Testis (tissue), 2 donors: ENCODE measurements at regions not wholly inside any gene's neighbourhood (a gene's known extent, or its start where the extent isn't known, plus 50 kb on each side); places are given as distances from the start of the nearest gene placed in this dataset.

Experiments
- DNase-seq: peaks from one replicate; pipeline ENCODE4 v3.0.0-alpha.2; 2019
- H3K27ac ChIP-seq, 2 donors: fragments of 200-600 bp; sonication (generic); one replicate each; pipeline ENCODE4 v1.5.1; 2019
- H3K27me3 ChIP-seq: fragments of 200-600 bp; sonication (generic); one replicate; pipeline ENCODE4 v1.5.1; 2019
- H3K36me3 ChIP-seq: fragments of 200-600 bp; sonication (generic); one replicate; pipeline ENCODE4 v1.5.1; 2017; ENCODE audit warnings: low read depth; ENCODE audit errors: missing control alignments
- H3K4me1 ChIP-seq: fragments of 200-600 bp; sonication (generic); one replicate; pipeline ENCODE4 v1.5.1; 2019
- H3K4me3 ChIP-seq, 2 donors: fragments of 200-600 bp; sonication (generic); one replicate each; pipeline ENCODE4 v1.5.1; 2017 to 2019
- H3K9me3 ChIP-seq: fragments of 200-600 bp; sonication (generic); one replicate; pipeline ENCODE4 v1.5.1; 2017
- CTCF ChIP-seq, 3 experiments: fragments of 450-650 bp in 2 of 3; fragments of 200-600 bp in 1 of 3; sonication (generic) in 1 of 3; IDR thresholded peaks; one replicate each; pipeline ENCODE4 v1.5.1; 2016 to 2019; ENCODE audit warnings: antibody characterized with exemption in 3 of 3, mild to moderate bottlenecking in 2 of 3, moderate library complexity in 1 of 3
- POLR2A ChIP-seq: fragments of 450-650 bp; IDR thresholded peaks from one replicate; pipeline ENCODE4 v1.6.1; 2017; ENCODE audit warnings: antibody characterized with exemption, mild to moderate bottlenecking, moderate library complexity
- WGBS, 2 donors: methylation state at CpG; one replicate each; pipeline ENCODE4 v1.1.5; 2018; 5-methylcytosine and 5-hydroxymethylcytosine counted together
- intact Hi-C: fragments of 100-400 bp; cut with DNase I; formaldehyde crosslinking; loops from one replicate; pipeline ENCODE4 v1.15.1; 2023; ENCODE audit warnings: low total_unique reads

- no peak for DNase-seq
- Histone ChIP-seq H3K36me3 (no peaks in the 10 kb centered on the region), H3K4me3 (no peak overlapping the region), H3K27ac (no peak overlapping the region), H3K4me1 (no peaks in the 10 kb centered on the region), H3K9me3 (no peaks in the 10 kb centered on the region), H3K27me3 (no peaks in the 10 kb centered on the region)
- WGBS, 2 donors = 69 to 80% methylated on average over 2 of the region's 2 CpGs
- intact Hi-C loops = no loop called here
- TF ChIP-seq CTCF (IDR thresholded peaks at IDR 0.05) = no peak
- TF ChIP-seq POLR2A = no peak
Measured at GRCh38 chr16:50901062-50901461, 159.2 kb downstream of the CYLD start.

GRCh38 chr16:50900391-50900942 lies 158.6 kb downstream of the CYLD start:
- intact Hi-C loops = no loop called here

GRCh38 chr16:50899951-50900350 lies 158.1 kb downstream of the CYLD start:
- Histone ChIP-seq H3K27me3 (no peaks in the 10 kb centered on the region), H3K27ac (no peak overlapping the region), H3K9me3 (no peaks in the 10 kb centered on the region), H3K36me3 (no peaks in the 10 kb centered on the region), H3K4me1 (no peaks in the 10 kb centered on the region), H3K4me3 (no peak overlapping the region)
- TF ChIP-seq CTCF (IDR thresholded peaks at IDR 0.05) (no peak), POLR2A (no peak)
- WGBS, 2 donors = 86 to 97% methylated on average over 2 of the region's 2 CpGs
- no peak for DNase-seq
- intact Hi-C loops = no loop called here

More at GRCh38 chr16:50900391-50900942, 158.6 kb downstream of the CYLD start:
- TF ChIP-seq CTCF (IDR thresholded peaks at IDR 0.05) (no peak), POLR2A (no peak)
- Histone ChIP-seq H3K4me1 (no peaks in the 10 kb centered on the region), H3K27me3 (no peaks in the 10 kb centered on the region), H3K4me3 (no peak overlapping the region), H3K27ac (no peak overlapping the region), H3K36me3 (no peaks in the 10 kb centered on the region), H3K9me3 (no peaks in the 10 kb centered on the region)
- DNase-seq = no peak
- 58 to 69% methylated on average over 5 of the region's 5 CpGs for WGBS, 2 donors

- intact Hi-C loops = no loop called here
- TF ChIP-seq CTCF (IDR thresholded peaks at IDR 0.05) (no peak), POLR2A (no peak)
- WGBS, 2 donors = 89 to 90% methylated on average over 7 of the region's 7 CpGs
- Histone ChIP-seq H3K27me3 (no peaks in the 10 kb centered on the region), H3K9me3 (no peaks in the 10 kb centered on the region), H3K4me3 (no peak overlapping the region), H3K27ac (no peak overlapping the region), H3K4me1 (no peaks in the 10 kb centered on the region), H3K36me3 (no peaks in the 10 kb centered on the region)
- DNase-seq = no peak
Measured at GRCh38 chr16:50889746-50890145, 147.9 kb downstream of the CYLD start.

- H3K27me3 ChIP-seq = no peaks in the 10 kb centered on the region
- no peaks in the 10 kb centered on the region for H3K9me3 ChIP-seq
- H3K4me1 ChIP-seq = no peaks in the 10 kb centered on the region
- H3K4me3 ChIP-seq = no peak overlapping the region
- no peak for DNase-seq
- H3K36me3 ChIP-seq = no peaks in the 10 kb centered on the region
- no peak overlapping the region for H3K27ac ChIP-seq
- intact Hi-C loops = no loop called here
- WGBS, 2 donors = 88 to 93% methylated on average over 6 of the region's 6 CpGs
- no peak for TF ChIP-seq CTCF (IDR thresholded peaks at IDR 0.05)
- no peak for TF ChIP-seq POLR2A
Measured at GRCh38 chr16:50889276-50889675, 147.4 kb downstream of the CYLD start.
